ENCODE measurements at regions not wholly inside any gene's neighbourhood (a gene's known extent, or its start where the extent isn't known, plus 50 kb on each side); places are given as distances from the start of the nearest gene placed in this dataset.

DNA sequence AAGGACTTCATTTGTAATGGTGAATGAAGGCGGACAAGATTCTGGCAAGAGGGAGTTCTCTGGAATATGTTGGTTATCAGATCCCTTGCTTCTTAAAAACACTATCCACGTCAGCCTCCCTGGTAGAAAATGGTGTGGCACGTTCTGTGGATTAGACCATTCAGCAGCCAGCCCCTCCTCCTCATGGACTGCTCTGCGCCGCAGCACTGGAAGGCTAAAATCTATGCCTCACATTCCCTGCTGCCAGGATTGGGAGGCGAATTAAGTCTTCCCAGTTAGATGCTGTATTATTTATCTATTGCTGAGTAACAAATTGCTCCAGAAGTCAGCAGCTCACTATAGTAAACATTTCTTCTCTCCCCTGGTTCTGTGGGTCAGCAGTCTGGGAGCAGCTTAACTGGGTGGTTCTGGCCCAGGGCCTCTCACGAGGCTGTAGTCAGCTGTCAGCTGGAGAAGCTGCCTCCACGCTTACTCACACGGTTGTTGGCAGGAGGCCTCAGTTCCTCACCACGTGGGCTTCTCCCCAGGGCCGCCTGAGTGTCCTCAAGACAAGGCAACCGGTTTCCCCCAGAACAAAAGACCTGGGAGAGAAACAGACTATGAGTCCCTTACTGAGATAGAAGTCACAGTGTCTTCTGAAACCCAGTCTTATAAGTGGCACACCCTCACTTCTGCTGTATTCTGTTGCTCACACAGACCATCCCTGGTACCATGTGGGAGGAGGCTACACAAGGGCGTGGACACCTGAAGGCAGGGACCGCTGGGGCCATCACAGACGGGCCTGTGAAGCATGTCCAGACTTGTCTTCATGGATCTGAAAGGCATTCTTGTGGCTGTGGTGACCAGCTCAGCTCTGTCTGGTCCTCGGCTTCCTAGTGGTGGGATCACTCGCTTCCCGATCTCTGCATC, 101.0 kb downstream of the NRN1 start:
- Histone ChIP-seq H4K8ac (ENCODE audit: low read depth, low read length) (no peak overlapping the region), H3K4me2 (ENCODE audit: low read length) (no peak overlapping the region), H3K79me2 (ENCODE audit: control insufficient read depth, insufficient read depth, low read length, poor library complexity) (no peaks in the 10 kb centered on the region), H3K4me3 (ENCODE audit: low read depth, low read length) (no peak overlapping the region), H2AFZ (ENCODE audit: insufficient read depth, low read length, poor library complexity) (no peak overlapping the region), H2AK5ac (ENCODE audit: low read length) (no peak overlapping the region), H3K9me3 (ENCODE audit: insufficient read depth, low read depth, low read length) (no peaks in the 10 kb centered on the region), H3K18ac (ENCODE audit: low read length) (no peak overlapping the region), H4K12ac (ENCODE audit: low read depth, low read length) (no peak overlapping the region), H4K91ac (ENCODE audit: low read depth, low read length) (no peak overlapping the region), H3K14ac (ENCODE audit: low read length) (no peak overlapping the region), H3K27ac (ENCODE audit: low read depth, low read length) (no peak overlapping the region), H3K79me1 (ENCODE audit: low read length) (no peaks in the 10 kb centered on the region), H2BK120ac (ENCODE audit: insufficient read depth, low read length, poor library complexity) (no peak overlapping the region), H3K36me3 (ENCODE audit: control insufficient read depth in 1 of 2, insufficient read depth in 2 of 2, low read length in 2 of 2) (no peaks in the 10 kb centered on the region), H3K4me1 (ENCODE audit: control insufficient read depth in 1 of 2, insufficient read depth in 2 of 2, low read length in 2 of 2) (no peaks in the 10 kb centered on the region), H2BK12ac (ENCODE audit: low read length) (no peak overlapping the region), H3K9ac (ENCODE audit: low read length) (no peak overlapping the region), H3K23ac (ENCODE audit: low read length) (no peak overlapping the region), H3K27me3 (ENCODE audit: insufficient read depth, low read length) (no peaks in the 10 kb centered on the region), H2BK5ac (ENCODE audit: low read depth, low read length, poor library complexity) (no peak overlapping the region), H3K4ac (ENCODE audit: low read depth, low read length) (no peak overlapping the region)
- DNase-seq, result no peak
- WGBS (ENCODE audit: extremely low coverage, insufficient coverage, insufficient read length), result no CpG with 5 or more reads among the region's 18 CpGs

DNA sequence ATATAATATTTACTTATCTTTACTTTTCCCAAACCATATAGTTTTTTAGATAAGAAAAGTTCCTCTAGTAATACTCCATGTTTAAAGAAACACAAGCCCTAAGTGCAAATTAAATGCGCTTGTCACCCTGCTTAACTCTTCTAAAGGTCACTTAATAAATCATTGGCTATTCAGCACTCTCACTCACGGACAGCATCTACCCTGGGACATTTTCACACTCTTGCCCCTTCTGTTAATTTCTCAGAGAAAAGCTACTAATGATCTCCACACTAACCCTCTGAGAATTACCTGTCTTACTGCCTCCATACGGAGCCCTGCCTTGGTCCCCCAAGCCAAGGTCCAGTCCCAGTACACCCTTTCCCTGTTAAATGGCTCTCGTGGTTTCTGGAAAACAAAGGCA, 102.2 kb downstream of the NRN1 start:
- no peak overlapping the region for H4K8ac ChIP-seq (ENCODE audit: low read depth, low read length)
- H3K23ac ChIP-seq (ENCODE audit: low read length), result no peak overlapping the region
- H3K14ac ChIP-seq (ENCODE audit: low read length), result no peak overlapping the region
- no peak overlapping the region for H3K4ac ChIP-seq (ENCODE audit: low read depth, low read length)
- H3K9me3 ChIP-seq (ENCODE audit: insufficient read depth, low read depth, low read length), result no peaks in the 10 kb centered on the region
- no peak overlapping the region for H2AK5ac ChIP-seq (ENCODE audit: low read length)
- H3K18ac ChIP-seq (ENCODE audit: low read length), result no peak overlapping the region
- H3K9ac ChIP-seq (ENCODE audit: low read length), result no peak overlapping the region
- no peaks in the 10 kb centered on the region for H3K4me1 ChIP-seq (ENCODE audit: control insufficient read depth in 1 of 2, insufficient read depth in 2 of 2, low read length in 2 of 2)
- no peaks in the 10 kb centered on the region for H3K79me2 ChIP-seq (ENCODE audit: control insufficient read depth, insufficient read depth, low read length, poor library complexity)
- no peak for DNase-seq
- H3K4me3 ChIP-seq (ENCODE audit: low read depth, low read length), result no peak overlapping the region
- no peaks in the 10 kb centered on the region for H3K27me3 ChIP-seq (ENCODE audit: insufficient read depth, low read length)
- H3K36me3 ChIP-seq (ENCODE audit: control insufficient read depth in 1 of 2, insufficient read depth in 2 of 2, low read length in 2 of 2), result no peaks in the 10 kb centered on the region
- no peak overlapping the region for H3K27ac ChIP-seq (ENCODE audit: low read depth, low read length)
- H3K4me2 ChIP-seq (ENCODE audit: low read length), result no peak overlapping the region
- H4K12ac ChIP-seq (ENCODE audit: low read depth, low read length), result no peak overlapping the region
- no peak overlapping the region for H2BK5ac ChIP-seq (ENCODE audit: low read depth, low read length, poor library complexity)
- H2BK120ac ChIP-seq (ENCODE audit: insufficient read depth, low read length, poor library complexity), result no peak overlapping the region
- no peak overlapping the region for H2AFZ ChIP-seq (ENCODE audit: insufficient read depth, low read length, poor library complexity)
- no CpG with 5 or more reads among the region's 4 CpGs for WGBS (ENCODE audit: extremely low coverage, insufficient coverage, insufficient read length)
- H2BK12ac ChIP-seq (ENCODE audit: low read length), result no peak overlapping the region
- no peaks in the 10 kb centered on the region for H3K79me1 ChIP-seq (ENCODE audit: low read length)
- no peak overlapping the region for H4K91ac ChIP-seq (ENCODE audit: low read depth, low read length)

DNA sequence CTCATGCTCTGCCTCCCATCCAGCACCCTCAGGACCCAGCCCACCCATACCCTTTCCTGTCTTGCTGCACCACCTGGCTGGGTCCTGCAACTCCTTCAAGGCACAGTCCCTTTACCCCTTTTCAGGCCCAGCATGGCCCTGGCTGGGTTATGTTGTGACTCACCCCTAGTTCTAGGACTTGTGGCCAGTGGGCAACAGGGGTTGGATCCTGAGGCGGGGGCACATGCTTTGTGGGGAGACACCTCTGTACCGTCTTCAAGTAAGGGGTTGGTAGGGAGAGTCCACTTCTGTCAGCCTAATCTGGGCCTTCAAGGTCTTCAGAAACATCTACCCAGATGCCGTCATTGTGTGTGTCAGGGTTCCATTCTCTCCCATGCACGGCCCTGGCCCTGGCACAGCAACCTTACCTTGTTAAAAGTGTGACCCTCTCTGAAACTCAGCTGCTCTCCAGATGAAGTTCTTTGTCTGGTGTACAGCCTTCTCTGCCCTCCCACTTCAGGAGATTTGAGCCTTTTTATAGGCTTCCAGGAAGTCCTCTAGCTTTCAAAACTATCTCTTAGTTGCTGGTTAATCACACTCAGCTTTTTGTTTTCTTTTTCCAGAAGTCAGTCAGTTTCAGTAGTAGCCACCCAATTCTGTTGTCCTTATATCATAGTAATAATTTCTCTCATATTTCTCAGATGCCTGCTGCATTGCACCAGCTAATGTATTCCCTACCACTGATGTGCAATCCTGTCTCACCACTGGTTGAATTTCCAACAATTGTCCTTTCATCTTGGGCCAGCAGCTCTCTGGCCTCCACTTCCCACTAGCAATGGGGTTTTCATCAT, 107.3 kb downstream of the NRN1 start:
- DNase-seq, result no peak
- Histone ChIP-seq H3K9me3 (ENCODE audit: insufficient read depth, low read depth, low read length) (no peaks in the 10 kb centered on the region), H3K9ac (ENCODE audit: low read length) (no peak overlapping the region), H2AK5ac (ENCODE audit: low read length) (no peak overlapping the region), H3K27me3 (ENCODE audit: insufficient read depth, low read length) (no peaks in the 10 kb centered on the region), H3K36me3 (ENCODE audit: control insufficient read depth in 1 of 2, insufficient read depth in 2 of 2, low read length in 2 of 2) (no peaks in the 10 kb centered on the region), H3K27ac (ENCODE audit: low read depth, low read length) (no peak overlapping the region), H3K4me3 (ENCODE audit: low read depth, low read length) (no peak overlapping the region), H3K23ac (ENCODE audit: low read length) (no peak overlapping the region), H4K8ac (ENCODE audit: low read depth, low read length) (no peak overlapping the region), H2AFZ (ENCODE audit: insufficient read depth, low read length, poor library complexity) (no peak overlapping the region), H4K12ac (ENCODE audit: low read depth, low read length) (no peak overlapping the region), H2BK5ac (ENCODE audit: low read depth, low read length, poor library complexity) (no peak overlapping the region), H3K79me1 (ENCODE audit: low read length) (no peaks in the 10 kb centered on the region), H2BK120ac (ENCODE audit: insufficient read depth, low read length, poor library complexity) (no peak overlapping the region), H3K14ac (ENCODE audit: low read length) (no peak overlapping the region), H3K4me2 (ENCODE audit: low read length) (no peak overlapping the region), H3K4me1 (ENCODE audit: control insufficient read depth in 1 of 2, insufficient read depth in 2 of 2, low read length in 2 of 2) (no peaks in the 10 kb centered on the region), H3K79me2 (ENCODE audit: control insufficient read depth, insufficient read depth, low read length, poor library complexity) (no peaks in the 10 kb centered on the region), H4K91ac (ENCODE audit: low read depth, low read length) (no peak overlapping the region), H2BK12ac (ENCODE audit: low read length) (no peak overlapping the region), H3K4ac (ENCODE audit: low read depth, low read length) (no peak overlapping the region), H3K18ac (ENCODE audit: low read length) (no peak overlapping the region)
- no CpG with 5 or more reads among the region's 4 CpGs for WGBS (ENCODE audit: extremely low coverage, insufficient coverage, insufficient read length)

DNA sequence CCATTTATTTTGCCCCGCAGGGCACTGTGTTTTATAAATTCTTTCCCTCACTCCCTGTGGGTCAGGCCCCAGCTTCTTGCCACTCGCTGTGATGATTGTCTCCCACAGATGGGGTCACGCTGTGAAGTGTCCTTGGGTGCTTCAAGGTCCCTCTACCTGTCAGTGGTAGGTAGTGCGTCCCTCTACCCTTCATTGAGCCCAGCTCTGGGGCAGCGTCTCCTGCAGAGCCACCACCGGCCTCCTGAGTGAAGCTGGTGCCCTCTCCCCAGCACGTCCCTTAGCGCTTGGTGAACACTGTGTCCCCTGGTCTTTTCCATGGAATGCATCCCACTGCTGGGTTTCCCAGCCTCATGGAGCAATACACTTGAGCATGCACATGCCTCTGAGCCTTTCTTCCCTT, 108.2 kb downstream of the NRN1 start:
- Histone ChIP-seq H3K4me2 (ENCODE audit: low read length) (no peak overlapping the region), H3K9ac (ENCODE audit: low read length) (no peak overlapping the region), H3K14ac (ENCODE audit: low read length) (no peak overlapping the region), H3K9me3 (ENCODE audit: insufficient read depth, low read depth, low read length) (no peaks in the 10 kb centered on the region), H3K23ac (ENCODE audit: low read length) (no peak overlapping the region), H3K79me1 (ENCODE audit: low read length) (no peaks in the 10 kb centered on the region), H3K79me2 (ENCODE audit: control insufficient read depth, insufficient read depth, low read length, poor library complexity) (no peaks in the 10 kb centered on the region), H4K91ac (ENCODE audit: low read depth, low read length) (no peak overlapping the region), H3K18ac (ENCODE audit: low read length) (no peak overlapping the region), H2BK5ac (ENCODE audit: low read depth, low read length, poor library complexity) (no peak overlapping the region), H2BK120ac (ENCODE audit: insufficient read depth, low read length, poor library complexity) (no peak overlapping the region), H3K4me1 (ENCODE audit: control insufficient read depth in 1 of 2, insufficient read depth in 2 of 2, low read length in 2 of 2) (no peaks in the 10 kb centered on the region), H3K4me3 (ENCODE audit: low read depth, low read length) (no peak overlapping the region), H3K27me3 (ENCODE audit: insufficient read depth, low read length) (no peaks in the 10 kb centered on the region), H2AFZ (ENCODE audit: insufficient read depth, low read length, poor library complexity) (no peak overlapping the region), H3K36me3 (ENCODE audit: control insufficient read depth in 1 of 2, insufficient read depth in 2 of 2, low read length in 2 of 2) (no peaks in the 10 kb centered on the region), H2BK12ac (ENCODE audit: low read length) (no peak overlapping the region), H4K12ac (ENCODE audit: low read depth, low read length) (no peak overlapping the region), H2AK5ac (ENCODE audit: low read length) (no peak overlapping the region), H4K8ac (ENCODE audit: low read depth, low read length) (no peak overlapping the region), H3K27ac (ENCODE audit: low read depth, low read length) (no peak overlapping the region), H3K4ac (ENCODE audit: low read depth, low read length) (no peak overlapping the region)
- DNase-seq, result no peak
- WGBS (ENCODE audit: extremely low coverage, insufficient coverage, insufficient read length), result no CpG with 5 or more reads among the region's 8 CpGs

Data from trophoblast cell (in vitro differentiated cells and primary cell).